KMS-11 (cell line): ENCODE measurements at regions not wholly inside any gene's neighbourhood (a gene's known extent, or its start where the extent isn't known, plus 50 kb on each side); places are given as distances from the start of the nearest gene placed in this dataset.
"Not testable (repeated sequence)": the region's sequence is repeated elsewhere in the genome, so short reads cannot be mapped to it uniquely, and the experiment has no call there.

Experiments used
- H2AFZ ChIP-seq: fragments of 200-600 bp; sonication (generic); 2 replicates; pipeline ENCODE4 v1.6.1; 2016; ENCODE audit warnings: antibody characterized with exemption, mixed run types, low read depth
- H3K27ac ChIP-seq: fragments of 200-600 bp; sonication (generic); 2 replicates; pipeline ENCODE4 v1.6.1; 2016; ENCODE audit warnings: mild to moderate bottlenecking, mixed run types
- H3K27me3 ChIP-seq: fragments of 200-600 bp; sonication (generic); 2 replicates; pipeline ENCODE4 v1.6.1; 2017; ENCODE audit warnings: mild to moderate bottlenecking, low read depth, mixed run types, moderate library complexity; ENCODE audit not compliant: insufficient read depth
- H3K36me3 ChIP-seq: fragments of 200-600 bp; sonication (generic); 2 replicates; pipeline ENCODE4 v1.6.1; 2017; ENCODE audit warnings: mild to moderate bottlenecking, mixed run types; ENCODE audit not compliant: insufficient read depth
- H3K4me1 ChIP-seq: fragments of 200-600 bp; sonication (generic); 2 replicates; pipeline ENCODE4 v1.6.1; 2016; ENCODE audit warnings: mild to moderate bottlenecking, low read depth, mixed run types; ENCODE audit not compliant: poor library complexity, severe bottlenecking
- H3K4me2 ChIP-seq: fragments of 200-600 bp; sonication (generic); 2 replicates; pipeline ENCODE4 v1.7.0; 2016; ENCODE audit warnings: mild to moderate bottlenecking, mixed run types
- H3K4me3 ChIP-seq: fragments of 200-600 bp; sonication (generic); IDR thresholded peaks from 2 replicates; pipeline ENCODE4 v1.6.1; 2017; ENCODE audit warnings: low read depth, low read length, mixed read lengths; ENCODE audit not compliant: insufficient read depth
- H3K79me2 ChIP-seq: fragments of 200-600 bp; sonication (generic); 2 replicates; pipeline ENCODE4 v1.6.1; 2016; ENCODE audit warnings: low read depth, mixed run types; ENCODE audit not compliant: insufficient read depth
- H3K9ac ChIP-seq: fragments of 200-600 bp; sonication (generic); 2 replicates; pipeline ENCODE4 v1.6.1; 2016; ENCODE audit warnings: mild to moderate bottlenecking, mixed run types
- H4K20me1 ChIP-seq: fragments of 200-600 bp; sonication (generic); 2 replicates; pipeline ENCODE4 v1.6.1; 2016; ENCODE audit warnings: mild to moderate bottlenecking, mixed run types; ENCODE audit not compliant: insufficient read depth
- CTCF ChIP-seq: fragments of 200-600 bp; sonication (generic); conservative IDR thresholded peaks from 2 replicates; pipeline ENCODE4 v1.6.1; 2017; ENCODE audit warnings: low read depth, mild to moderate bottlenecking, antibody characterized with exemption, low read length, moderate library complexity, mixed read lengths

- no peak overlapping the region for H3K27ac ChIP-seq
- H4K20me1 ChIP-seq, result no peaks in the 10 kb centered on the region
- no peaks in the 10 kb centered on the region for H3K79me2 ChIP-seq
- TF ChIP-seq CTCF, result no peak
- no peak overlapping the region for H3K9ac ChIP-seq
- no peaks in the 10 kb centered on the region for H3K27me3 ChIP-seq
- no peak overlapping the region for H3K4me2 ChIP-seq
- H3K36me3 ChIP-seq, result no peaks in the 10 kb centered on the region; the same call in 1 of the 2 replicates
- peaks cover 11% of the 10 kb centered on the region for H3K4me1 ChIP-seq
- no peak overlapping the region for H3K4me3 ChIP-seq
- H2AFZ ChIP-seq, result no peak overlapping the region
These were observed 163.5 kb upstream of the TMEM72 start for GRCh38 chr10:44747593-44748172.

GRCh38 chr10:44749151-44749550 is 162.0 kb upstream of the TMEM72 start:
- no peak overlapping the region for H3K4me3 ChIP-seq
- no peak for TF ChIP-seq CTCF
- H3K27me3 ChIP-seq, result no peaks in the 10 kb centered on the region
- no peak overlapping the region for H3K27ac ChIP-seq
- no peak overlapping the region for H2AFZ ChIP-seq
- no peaks in the 10 kb centered on the region for H3K79me2 ChIP-seq
- H4K20me1 ChIP-seq, result no peaks in the 10 kb centered on the region
- no peaks in the 10 kb centered on the region for H3K36me3 ChIP-seq
- no peak overlapping the region for H3K4me2 ChIP-seq
- no peak overlapping the region for H3K9ac ChIP-seq
- no peaks in the 10 kb centered on the region for H3K4me1 ChIP-seq

- H3K27me3 ChIP-seq, result no peaks in the 10 kb centered on the region
- no peaks in the 10 kb centered on the region for H3K79me2 ChIP-seq
- no peak overlapping the region for H3K9ac ChIP-seq
- TF ChIP-seq CTCF, result no peak
- no peaks in the 10 kb centered on the region for H4K20me1 ChIP-seq
- H3K4me3 ChIP-seq, result no peak overlapping the region
- H3K27ac ChIP-seq, result no peak overlapping the region
- H3K4me2 ChIP-seq, result no peak overlapping the region
- no peaks in the 10 kb centered on the region for H3K4me1 ChIP-seq
- no peaks in the 10 kb centered on the region for H3K36me3 ChIP-seq
- no peak overlapping the region for H2AFZ ChIP-seq
These were observed 158.4 kb upstream of the TMEM72 start for GRCh38 chr10:44752451-44753441.

GRCh38 chr10:44754355-44754754 is 156.8 kb upstream of the TMEM72 start:
- H3K79me2 ChIP-seq, H3K4me2 ChIP-seq, H3K4me3 ChIP-seq, H3K27me3 ChIP-seq, H3K27ac ChIP-seq, H3K4me1 ChIP-seq, H3K9ac ChIP-seq, H4K20me1 ChIP-seq, H3K36me3 ChIP-seq, H2AFZ ChIP-seq: not testable (repeated sequence)

- H3K4me1 ChIP-seq, result no peaks in the 10 kb centered on the region
- no peak overlapping the region for H2AFZ ChIP-seq
- H3K4me2 ChIP-seq, result no peak overlapping the region
- no peak overlapping the region for H3K4me3 ChIP-seq
- H3K27ac ChIP-seq, result no peak overlapping the region
- no peaks in the 10 kb centered on the region for H4K20me1 ChIP-seq
- TF ChIP-seq CTCF, result no peak
- no peaks in the 10 kb centered on the region for H3K36me3 ChIP-seq
- no peak overlapping the region for H3K9ac ChIP-seq
- no peaks in the 10 kb centered on the region for H3K79me2 ChIP-seq
- H3K27me3 ChIP-seq, result no peaks in the 10 kb centered on the region
These were observed 155.7 kb upstream of the TMEM72 start for GRCh38 chr10:44755481-44755880.
